Keratinocyte (primary cell): ENCODE measurements at regions not wholly inside any gene's neighbourhood (a gene's known extent, or its start where the extent isn't known, plus 50 kb on each side); places are given as distances from the start of the nearest gene placed in this dataset.

Experiments used
- EZH2 ChIP-seq: IDR thresholded peaks from one replicate; pipeline ENCODE4 v1.6.1; 2012; ENCODE audit warnings: inconsistent platforms, mild to moderate bottlenecking, low read length, moderate library complexity
- TF ChIP-seq, protein P1 (sequence below), 3 experiments: IDR thresholded peaks in 1 of 3; conservative IDR thresholded peaks in 1 of 3; optimal IDR thresholded peaks in 1 of 3; 2 replicates in 2 of 3; 3 replicates in 1 of 3; pipeline versions ENCODE3 to v1.5.1; 2011; ENCODE audit warnings: low read length in 3 of 3, mild to moderate bottlenecking in 3 of 3, moderate library complexity in 2 of 3, control low read depth in 1 of 3, inconsistent platforms in 1 of 3; ENCODE audit not compliant: insufficient read depth in 2 of 3; ENCODE audit errors: extremely low read depth in 1 of 3

DNA sequence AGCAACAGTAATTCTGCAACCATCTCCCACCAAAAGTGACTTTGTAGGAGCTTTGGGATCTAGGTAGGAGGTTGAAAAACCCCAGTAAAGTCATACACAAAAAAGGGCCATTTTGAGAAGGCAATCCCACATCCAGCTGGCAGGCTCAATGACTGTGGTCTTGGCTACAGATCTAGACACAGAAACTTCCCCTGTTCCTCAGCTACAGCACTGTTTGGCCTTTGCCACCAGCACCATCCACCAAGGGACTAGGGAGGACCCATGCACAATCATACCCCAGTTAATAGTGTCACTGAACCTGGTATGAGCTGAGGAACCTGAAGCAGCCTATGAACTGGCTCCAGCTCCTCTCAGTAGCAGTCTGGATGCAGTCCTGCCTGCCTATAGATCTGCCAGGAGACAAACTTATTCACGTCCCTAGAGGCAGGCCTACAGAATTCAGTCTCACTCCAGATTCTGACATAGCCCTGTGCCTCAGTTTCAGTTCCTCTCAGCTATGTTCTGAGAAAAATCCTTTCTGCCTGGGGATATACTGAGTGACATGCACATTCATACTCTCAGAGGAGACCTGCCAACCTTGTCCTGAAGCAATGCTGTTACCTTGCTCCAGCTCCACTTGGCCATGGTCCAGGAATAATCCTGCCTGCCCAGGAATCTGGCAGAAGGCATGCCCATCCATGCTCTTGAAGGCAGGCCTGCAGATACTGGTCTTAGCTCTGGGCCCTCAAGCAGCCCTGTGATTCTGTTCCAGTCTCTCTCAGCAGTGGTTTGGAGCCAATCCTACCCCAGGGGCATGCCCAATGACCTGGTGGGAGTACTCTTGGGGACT, 2048.3 kb upstream of the PCDH20 start:
- TF ChIP-seq, protein P1, sequence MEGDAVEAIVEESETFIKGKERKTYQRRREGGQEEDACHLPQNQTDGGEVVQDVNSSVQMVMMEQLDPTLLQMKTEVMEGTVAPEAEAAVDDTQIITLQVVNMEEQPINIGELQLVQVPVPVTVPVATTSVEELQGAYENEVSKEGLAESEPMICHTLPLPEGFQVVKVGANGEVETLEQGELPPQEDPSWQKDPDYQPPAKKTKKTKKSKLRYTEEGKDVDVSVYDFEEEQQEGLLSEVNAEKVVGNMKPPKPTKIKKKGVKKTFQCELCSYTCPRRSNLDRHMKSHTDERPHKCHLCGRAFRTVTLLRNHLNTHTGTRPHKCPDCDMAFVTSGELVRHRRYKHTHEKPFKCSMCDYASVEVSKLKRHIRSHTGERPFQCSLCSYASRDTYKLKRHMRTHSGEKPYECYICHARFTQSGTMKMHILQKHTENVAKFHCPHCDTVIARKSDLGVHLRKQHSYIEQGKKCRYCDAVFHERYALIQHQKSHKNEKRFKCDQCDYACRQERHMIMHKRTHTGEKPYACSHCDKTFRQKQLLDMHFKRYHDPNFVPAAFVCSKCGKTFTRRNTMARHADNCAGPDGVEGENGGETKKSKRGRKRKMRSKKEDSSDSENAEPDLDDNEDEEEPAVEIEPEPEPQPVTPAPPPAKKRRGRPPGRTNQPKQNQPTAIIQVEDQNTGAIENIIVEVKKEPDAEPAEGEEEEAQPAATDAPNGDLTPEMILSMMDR (optimal IDR thresholded peaks at IDR 0.05 in 1 of 3, IDR thresholded peaks at IDR 0.05 in 1 of 3, conservative IDR thresholded peaks at IDR 0.05 in 1 of 3; ENCODE audit: extremely low read depth in 1 of 3, insufficient read depth in 2 of 3, low read length in 3 of 3) = no peak
- TF ChIP-seq EZH2 = no peak
